Aorta (tissue), 5 donors: ENCODE measurements at regions not wholly inside any gene's neighbourhood (a gene's known extent, or its start where the extent isn't known, plus 50 kb on each side); places are given as distances from the start of the nearest gene placed in this dataset.
"Not testable (repeated sequence)": the region's sequence is repeated elsewhere in the genome, so short reads cannot be mapped to it uniquely, and the experiment has no call there.

Source experiments
- ATAC-seq: fragments of 200-7000 bp; cut with Tn5 transposase; one replicate; pipeline ENCODE4 v1.9.1; 2022; ENCODE audit warnings: moderate library complexity; ENCODE audit not compliant: low FRiP score
- DNase-seq, 2 donors: peaks; one replicate each; pipeline ENCODE4 v3.0.0-alpha.2; 2020
- H3K27ac ChIP-seq, 2 donors: one replicate each; pipeline ENCODE4 v1.5.1; 2013; ENCODE audit warnings: low read length in 2 of 2, mild to moderate bottlenecking in 2 of 2, moderate library complexity in 2 of 2, control low read depth in 1 of 2, inconsistent platforms in 1 of 2, low read depth in 1 of 2
- H3K27me3 ChIP-seq, 2 donors: one replicate each; pipeline ENCODE4 v1.6.1; 2013; ENCODE audit warnings: control low read depth in 1 of 2, low read length in 1 of 2, mild to moderate bottlenecking in 1 of 2, moderate library complexity in 1 of 2; ENCODE audit not compliant: insufficient read depth in 2 of 2, control insufficient read depth in 1 of 2
- H3K36me3 ChIP-seq, 2 donors: one replicate each; pipeline ENCODE4 v1.6.1; 2013; ENCODE audit warnings: control low read depth in 1 of 2, low read length in 1 of 2, mild to moderate bottlenecking in 1 of 2; ENCODE audit not compliant: insufficient read depth in 2 of 2, control insufficient read depth in 1 of 2
- H3K4me1 ChIP-seq, 2 donors: one replicate each; pipeline ENCODE4 v1.6.1; 2013; ENCODE audit warnings: low read length in 2 of 2, control low read depth in 1 of 2, mild to moderate bottlenecking in 1 of 2, moderate library complexity in 1 of 2; ENCODE audit not compliant: insufficient read depth in 2 of 2, control insufficient read depth in 1 of 2
- H3K4me3 ChIP-seq, 2 donors: one replicate each; pipeline ENCODE4 v1.5.1; 2013; ENCODE audit warnings: low read length in 2 of 2, control low read depth in 1 of 2, mild to moderate bottlenecking in 1 of 2
- H3K9me3 ChIP-seq: one replicate; pipeline ENCODE4 v1.6.1; 2013; ENCODE audit warnings: mild to moderate bottlenecking, low read length; ENCODE audit not compliant: control insufficient read depth
- WGBS, 2 donors: extraction: QIAGEN DNeasy Blood & Tissue Kit; methylation state at CpG; one replicate each; pipeline ENCODE4 v1.1.7; 2013; 5-methylcytosine and 5-hydroxymethylcytosine counted together
- intact Hi-C, 2 donors: fragments of 100-400 bp; cut with DNase I; formaldehyde crosslinking; loops; one replicate each; pipeline versions ENCODE4 v1.14.2 to v1.15.0; 2022
- donor health status: healthy with polysubstance abuse.
- donor health status: Bipolar disorder and iron deficiency.
- donor health status: DM: no; HTN: no; CAD: no.
- donor health status: DM: no; HTN: no; CAD: no.
- donor health status: DM: yes; HTN: yes; CAD: no.

DNA sequence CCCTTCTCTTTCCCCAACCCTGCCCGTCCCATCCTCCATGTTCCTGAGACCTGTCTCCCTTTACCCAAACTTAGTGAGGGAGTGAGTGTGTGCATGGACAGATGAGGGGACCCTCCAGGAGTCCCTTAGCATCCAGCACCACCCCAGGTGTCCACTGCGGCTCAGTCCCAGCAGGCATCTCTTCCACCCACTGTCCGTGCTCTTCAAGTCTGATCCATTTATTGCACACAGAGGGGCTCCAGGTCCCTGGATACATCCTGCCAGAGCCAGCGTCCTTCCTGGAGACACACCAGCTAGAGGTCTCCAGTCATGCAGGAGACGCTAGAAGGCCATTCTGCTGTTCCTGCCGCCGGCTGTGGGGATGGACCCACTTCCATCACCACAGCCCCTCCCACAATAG, 239.2 kb downstream of the ADGRD1 start:
- Histone ChIP-seq H3K4me1 (no peaks in the 10 kb centered on the region), H3K36me3 (no peaks in the 10 kb centered on the region), H3K27ac (no peak overlapping the region), H3K4me3 (no peak overlapping the region), H3K9me3 (peaks cover 3% of the 10 kb centered on the region), H3K27me3 (no peaks in the 10 kb centered on the region)
- intact Hi-C loops = no loop called here
- peak in 1 of 2 donors; percentile 35 for DNase-seq
- WGBS, 2 donors = 74 to 79% methylated on average over 7 of the region's 7 CpGs
- no peak for ATAC-seq

DNA sequence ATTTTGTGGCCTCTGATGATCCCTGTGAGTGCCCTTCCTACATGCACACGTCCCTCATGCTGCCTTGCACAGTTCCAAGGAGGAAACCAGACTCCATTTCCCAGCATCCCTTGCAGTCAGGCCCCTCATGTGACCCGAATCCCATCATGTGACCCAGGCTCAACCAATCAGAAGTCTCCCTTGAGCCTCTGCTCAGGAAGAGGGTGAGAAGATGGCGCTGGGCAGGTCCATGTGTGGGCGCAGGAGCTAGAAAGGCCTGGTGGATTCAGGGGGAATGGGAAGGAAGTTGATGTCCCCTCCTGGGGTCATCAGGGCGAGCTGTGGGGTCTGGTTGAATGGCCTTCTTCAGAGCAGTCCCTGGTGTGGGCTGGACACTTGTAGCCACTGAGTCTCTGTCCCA, 240.5 kb downstream of the ADGRD1 start:
- H3K4me3 ChIP-seq = no peak overlapping the region
- no peaks in the 10 kb centered on the region for H3K4me1 ChIP-seq
- 71% methylated on average over 5 of the region's 5 CpGs for WGBS, 2 donors
- no peaks in the 10 kb centered on the region for H3K36me3 ChIP-seq
- no peak for DNase-seq
- intact Hi-C loops = no loop called here
- H3K27ac ChIP-seq = no peak overlapping the region
- peaks cover 3% of the 10 kb centered on the region for H3K9me3 ChIP-seq
- H3K27me3 ChIP-seq = no peaks in the 10 kb centered on the region
- ATAC-seq = no peak

DNA sequence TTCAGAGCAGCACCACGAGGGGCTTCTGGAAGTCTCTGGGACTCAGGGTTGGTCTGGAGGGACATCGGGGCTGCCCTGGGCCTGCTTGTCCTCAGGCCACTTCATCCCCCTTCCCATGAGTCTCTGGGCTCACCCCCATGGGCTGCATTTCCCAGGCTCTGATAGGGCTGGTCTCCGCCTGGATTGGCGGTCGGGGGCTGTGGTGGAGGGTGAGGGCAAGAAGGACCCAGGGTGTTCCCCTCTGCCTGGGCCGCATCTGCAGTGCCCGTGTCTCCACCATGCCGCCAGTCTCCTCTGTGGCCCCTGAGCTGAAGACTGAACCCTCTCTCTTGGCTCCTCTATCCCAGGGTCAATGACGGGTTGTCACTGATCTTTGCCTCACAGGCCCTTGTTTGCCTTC, 242.1 kb downstream of the ADGRD1 start:
- H3K4me3 ChIP-seq = no peak overlapping the region
- H3K27me3 ChIP-seq = no peaks in the 10 kb centered on the region
- peak; percentile 21 for ATAC-seq
- peak in 1 of 2 donors; percentile 33 for DNase-seq
- H3K9me3 ChIP-seq = peaks cover 3% of the 10 kb centered on the region
- WGBS, 2 donors = 85 to 91% methylated on average over 9 of the region's 9 CpGs
- intact Hi-C loops = no loop called here
- H3K4me1 ChIP-seq = no peaks in the 10 kb centered on the region
- H3K27ac ChIP-seq = no peak overlapping the region
- H3K36me3 ChIP-seq = no peaks in the 10 kb centered on the region

DNA sequence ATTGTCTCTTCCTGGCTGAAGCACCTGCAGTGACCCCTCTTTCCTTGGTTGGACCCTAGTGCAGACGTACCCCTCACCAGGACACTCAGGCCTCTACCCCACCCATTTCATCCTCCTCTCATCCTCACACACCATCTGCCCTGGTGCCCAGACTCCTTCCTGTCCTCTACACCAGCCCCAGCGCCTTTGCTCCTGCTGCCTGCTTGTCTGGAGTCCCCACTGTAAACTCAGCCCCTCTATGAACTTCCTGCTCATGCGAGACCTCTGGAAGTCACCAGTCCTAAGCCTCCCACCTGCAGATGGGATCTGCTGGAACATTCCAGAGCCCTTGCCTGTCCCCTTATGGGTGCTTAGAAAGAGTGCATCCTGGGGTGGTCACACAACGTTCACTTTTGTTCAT, 242.5 kb downstream of the ADGRD1 start:
- no peaks in the 10 kb centered on the region for H3K27me3 ChIP-seq
- H3K4me3 ChIP-seq = no peak overlapping the region
- ATAC-seq (no peak), DNase-seq (peak in 1 of 2 donors; percentile 43)
- H3K4me1 ChIP-seq = no peaks in the 10 kb centered on the region
- no peak overlapping the region for H3K27ac ChIP-seq
- WGBS, 2 donors = 60 to 85% methylated on average over 4 of the region's 4 CpGs
- intact Hi-C loops = no loop called here
- H3K36me3 ChIP-seq = no peaks in the 10 kb centered on the region
- H3K9me3 ChIP-seq = peaks cover 3% of the 10 kb centered on the region

DNA sequence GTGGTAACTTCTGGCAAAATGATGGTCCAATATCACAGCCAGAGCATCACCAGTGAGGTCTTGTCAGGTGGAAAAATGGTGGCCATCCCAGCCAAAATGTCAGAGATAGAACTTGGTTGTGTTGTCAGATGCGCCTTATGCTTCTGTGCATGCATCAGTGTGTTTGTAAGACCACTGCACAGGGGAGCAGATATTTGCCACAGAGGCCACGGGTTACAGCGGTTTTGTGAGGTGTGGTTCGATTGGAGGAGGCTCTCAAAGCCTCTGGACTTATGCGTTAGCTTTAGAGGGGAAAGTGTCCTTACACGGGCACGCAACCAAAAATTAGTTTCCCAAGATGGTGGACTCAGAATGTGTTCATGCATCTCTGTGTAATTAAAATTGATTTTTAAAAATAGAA, 243.8 kb downstream of the ADGRD1 start:
- ATAC-seq (no peak), DNase-seq (no peak)
- peaks cover 3% of the 10 kb centered on the region for H3K9me3 ChIP-seq
- no peak overlapping the region for H3K27ac ChIP-seq
- no peak overlapping the region for H3K4me3 ChIP-seq
- no peaks in the 10 kb centered on the region for H3K27me3 ChIP-seq
- 87 to 93% methylated on average over 7 of the region's 7 CpGs for WGBS, 2 donors
- H3K36me3 ChIP-seq = no peaks in the 10 kb centered on the region
- no peaks in the 10 kb centered on the region for H3K4me1 ChIP-seq
- intact Hi-C loops = no loop called here

DNA sequence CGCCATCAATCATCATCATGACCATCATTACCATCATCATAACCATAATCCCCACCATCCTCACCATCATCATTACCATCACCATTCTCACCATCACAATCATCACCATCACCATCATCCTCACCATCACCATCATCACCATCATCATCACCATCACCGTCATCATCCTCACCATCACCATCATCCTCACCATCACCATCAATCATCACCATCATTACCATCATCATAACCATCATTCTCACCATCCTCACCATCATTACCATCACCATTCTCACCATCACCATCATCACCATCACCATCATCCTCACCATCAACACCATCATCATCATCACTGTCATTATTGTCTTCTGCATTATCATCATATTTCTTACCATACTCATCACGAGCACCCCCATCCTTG, 245.5 kb downstream of the ADGRD1 start:
- Histone ChIP-seq H3K36me3 (no peaks in the 10 kb centered on the region), H3K27ac (no peak overlapping the region), H3K4me1 (no peaks in the 10 kb centered on the region), H3K27me3 (no peaks in the 10 kb centered on the region), H3K4me3 (no peak overlapping the region), H3K9me3 (peaks cover 3% of the 10 kb centered on the region)
- ATAC-seq (no peak), DNase-seq (no peak)
- 66 to 79% methylated on average over 3 of the region's 3 CpGs for WGBS, 2 donors
- intact Hi-C loops = no loop called here

DNA sequence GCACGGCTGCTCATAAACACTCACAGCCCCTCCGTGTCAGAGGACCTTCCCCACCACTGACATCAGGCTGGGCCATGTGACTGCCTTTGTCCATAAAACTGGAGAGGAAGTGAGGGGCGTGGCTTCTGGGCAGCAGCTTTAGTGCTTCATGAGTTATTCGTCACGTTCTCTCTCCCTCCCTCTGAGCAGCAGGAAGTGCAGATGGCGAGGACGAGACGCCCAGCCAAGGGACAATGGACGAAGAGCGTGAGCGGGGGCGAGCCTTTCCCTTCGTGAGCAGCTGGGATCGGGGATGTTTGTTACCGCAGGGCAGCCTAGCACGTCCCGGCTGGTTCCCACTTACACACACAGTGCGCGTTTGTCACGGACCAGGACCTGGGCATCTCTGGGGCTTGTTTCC, 248.2 kb downstream of the ADGRD1 start:
- intact Hi-C loops, DNase-seq, H3K36me3 ChIP-seq, H3K4me3 ChIP-seq, H3K27ac ChIP-seq, H3K27me3 ChIP-seq, ATAC-seq, H3K4me1 ChIP-seq, H3K9me3 ChIP-seq: not testable (repeated sequence)
- WGBS, 2 donors = no CpG with 5 or more reads among the region's 20 CpGs

DNA sequence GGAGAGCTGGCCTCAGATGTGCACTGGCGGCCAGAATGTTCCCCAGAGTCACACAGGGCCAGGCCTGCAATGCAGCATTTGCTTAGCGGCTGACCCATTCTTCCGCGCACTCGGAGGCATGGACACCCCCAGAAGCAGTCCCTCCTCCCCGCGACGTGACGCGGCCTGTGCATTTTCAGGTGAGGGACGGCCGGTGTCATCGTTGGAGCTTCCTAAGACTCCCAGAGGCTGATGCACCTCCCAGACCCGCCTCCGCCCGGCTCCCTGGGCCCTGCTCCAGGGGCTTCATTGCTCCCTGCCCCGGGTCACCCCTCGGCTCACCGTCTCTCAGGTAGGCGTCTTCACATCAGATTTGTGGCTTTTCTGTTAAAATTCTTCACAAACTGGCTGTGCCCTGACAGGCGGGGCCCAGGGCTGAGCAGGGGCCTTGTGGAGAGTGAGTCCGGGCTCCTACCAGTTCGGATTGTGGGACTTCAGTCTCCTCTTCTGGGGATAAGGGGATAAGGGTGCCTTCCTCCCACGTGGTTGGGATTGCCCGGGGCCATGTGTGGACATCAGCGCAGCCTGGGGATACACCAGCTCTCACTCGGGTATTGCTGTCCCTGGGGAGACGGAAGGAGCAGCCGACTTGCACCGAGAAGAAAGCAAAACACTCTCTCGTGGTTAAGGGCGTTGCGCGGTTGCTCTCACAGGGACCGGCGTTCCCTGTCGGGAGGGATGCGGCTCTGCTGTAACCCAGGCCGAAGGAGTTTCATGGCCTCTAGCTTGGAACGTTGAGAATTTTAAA, 249.1 kb downstream of the ADGRD1 start:
- no peaks in the 10 kb centered on the region for H3K9me3 ChIP-seq
- no peaks in the 10 kb centered on the region for H3K4me1 ChIP-seq
- ATAC-seq (no peak), DNase-seq (peak in 1 of 2 donors; percentile 61)
- H3K4me3 ChIP-seq = no peak overlapping the region
- WGBS, 2 donors = 82 to 83% methylated on average over 39 to 40 of the region's 40 CpGs
- no peak overlapping the region for H3K27ac ChIP-seq
- intact Hi-C loops = no loop called here
- no peaks in the 10 kb centered on the region for H3K36me3 ChIP-seq
- no peaks in the 10 kb centered on the region for H3K27me3 ChIP-seq

DNA sequence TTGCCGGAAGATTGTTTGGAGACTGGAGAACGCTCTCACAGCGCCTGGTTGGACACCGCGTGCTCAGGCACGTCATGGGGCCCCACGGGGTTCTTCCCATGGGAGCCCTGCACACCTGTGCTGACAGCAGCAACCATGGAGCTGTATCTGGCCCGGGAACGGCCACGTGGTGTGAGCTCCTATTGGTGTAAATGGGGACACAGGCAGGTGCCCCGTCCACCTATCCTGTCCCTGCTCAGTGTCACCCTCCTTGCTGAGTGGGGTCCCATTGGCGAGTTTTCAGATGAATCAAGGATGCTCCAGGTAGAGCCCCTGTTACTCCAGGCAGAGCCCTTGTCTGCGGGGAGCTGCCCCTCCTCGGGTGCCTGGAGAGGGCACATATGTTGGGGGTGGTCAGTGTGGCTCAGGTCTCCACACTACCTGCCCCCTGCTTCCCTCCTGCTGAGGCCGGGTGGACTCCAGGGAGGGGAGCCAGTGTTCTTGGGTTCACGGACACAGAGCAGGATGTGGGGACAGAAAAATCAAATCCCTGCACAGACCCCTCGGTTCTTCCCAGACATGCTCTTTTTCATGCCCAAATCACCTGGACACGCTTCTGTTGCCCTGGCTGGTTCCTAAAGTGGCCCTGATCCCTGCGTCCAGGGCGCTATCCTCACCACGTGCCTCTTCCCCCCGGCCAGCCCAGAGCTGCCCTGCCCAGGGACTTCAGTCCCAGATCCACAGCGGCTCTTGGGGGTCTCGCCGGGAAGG, 250.1 kb downstream of the ADGRD1 start:
- ATAC-seq = no peak
- Histone ChIP-seq H3K9me3 (no peaks in the 10 kb centered on the region), H3K4me1 (no peaks in the 10 kb centered on the region), H3K36me3 (no peaks in the 10 kb centered on the region), H3K27ac (no peak overlapping the region), H3K27me3 (no peaks in the 10 kb centered on the region), H3K4me3 (no peak overlapping the region)
- DNase-seq = peak in 1 of 2 donors; percentile 58
- intact Hi-C loops = no loop called here
- 81 to 86% methylated on average over 25 of the region's 25 CpGs for WGBS, 2 donors
